NCI-H82 (cell line): ENCODE measurements at regions not wholly inside any gene's neighbourhood (a gene's known extent, or its start where the extent isn't known, plus 50 kb on each side); places are given as distances from the start of the nearest gene placed in this dataset.
A peak's percentile ranks its signal among the peaks of the same experiment; 100 is the strongest.

Experiments used
- DNase-seq: peaks from one replicate; lab custom pipeline; 2025; lab: John Stamatoyannopoulos, UW

DNA sequence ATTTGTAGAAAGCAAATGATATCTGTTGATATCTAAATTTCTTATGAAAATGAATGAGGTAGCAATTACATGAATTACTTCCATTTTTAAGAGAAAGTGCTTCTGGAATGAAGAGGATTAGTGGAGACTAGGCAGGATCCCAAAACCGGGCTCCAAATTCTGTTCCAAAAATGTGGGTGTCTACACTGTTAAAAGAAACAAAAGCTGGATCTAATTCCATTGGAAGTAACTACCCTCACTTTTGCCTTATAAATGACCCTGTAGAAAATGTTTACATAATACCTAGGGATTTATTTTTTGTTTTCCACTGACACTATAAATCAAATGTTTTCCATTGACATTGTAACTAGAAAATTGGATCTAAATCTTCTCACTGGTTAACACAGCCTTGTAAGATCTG, 454.9 kb upstream of the JARID2 start:
- no peak for DNase-seq

DNA sequence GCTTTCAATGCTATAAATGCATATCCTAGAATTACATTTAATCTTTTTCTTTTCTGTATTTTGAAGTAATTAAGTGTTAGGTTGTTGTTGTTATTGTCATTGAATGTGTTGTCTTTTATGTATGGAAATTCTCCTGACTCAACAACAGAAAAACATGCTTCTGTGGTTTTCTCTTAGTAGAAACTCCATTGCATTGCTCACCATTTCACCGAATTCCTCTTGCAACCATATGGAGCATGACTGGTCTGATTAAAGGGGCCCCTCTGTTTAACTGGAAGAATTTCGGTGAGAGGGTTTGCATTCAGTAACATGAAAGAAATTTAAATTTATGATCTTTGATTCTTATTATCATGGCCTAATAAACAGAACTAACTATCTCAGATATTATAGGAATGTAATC, 454.3 kb upstream of the JARID2 start:
- DNase-seq: peak; percentile 37

DNA sequence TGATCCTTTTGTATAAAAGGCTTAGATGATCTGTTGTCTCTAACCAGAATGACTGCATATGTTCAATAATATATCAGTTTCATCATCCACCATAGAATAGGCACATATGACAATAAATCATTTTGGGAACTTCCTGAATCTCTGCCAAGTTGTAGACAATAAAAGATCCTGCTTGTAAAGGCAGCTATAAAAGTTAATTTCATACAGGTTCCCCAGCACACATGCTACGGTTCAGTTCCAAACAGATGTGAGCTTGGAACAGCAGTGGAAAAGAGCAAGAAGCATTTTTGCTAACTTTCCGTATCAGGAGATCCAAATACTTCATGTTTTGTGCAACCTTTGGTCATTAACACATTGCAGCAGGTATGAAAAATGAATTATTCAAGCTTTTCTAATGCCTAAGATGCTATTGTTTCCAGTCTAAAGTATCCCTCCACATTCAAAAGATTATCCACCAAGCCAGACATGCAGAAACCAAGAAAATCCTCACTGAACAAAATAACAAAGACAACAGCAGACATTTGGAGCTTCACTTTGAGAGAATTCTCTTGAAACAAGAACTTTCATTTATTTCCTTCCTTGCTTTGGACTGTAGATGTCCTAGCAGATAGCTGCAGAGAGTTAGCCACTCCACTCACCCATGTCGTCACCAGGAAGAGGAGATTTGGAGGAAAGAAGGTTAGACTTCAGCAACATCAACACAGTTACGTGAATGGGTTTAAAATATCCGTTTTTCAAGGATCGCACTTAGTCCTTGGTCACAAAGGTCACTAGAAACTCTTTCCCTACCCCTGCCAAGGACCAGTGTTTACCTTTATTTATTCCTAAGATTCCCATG, 453.5 kb upstream of the JARID2 start:
- no peak for DNase-seq

DNA sequence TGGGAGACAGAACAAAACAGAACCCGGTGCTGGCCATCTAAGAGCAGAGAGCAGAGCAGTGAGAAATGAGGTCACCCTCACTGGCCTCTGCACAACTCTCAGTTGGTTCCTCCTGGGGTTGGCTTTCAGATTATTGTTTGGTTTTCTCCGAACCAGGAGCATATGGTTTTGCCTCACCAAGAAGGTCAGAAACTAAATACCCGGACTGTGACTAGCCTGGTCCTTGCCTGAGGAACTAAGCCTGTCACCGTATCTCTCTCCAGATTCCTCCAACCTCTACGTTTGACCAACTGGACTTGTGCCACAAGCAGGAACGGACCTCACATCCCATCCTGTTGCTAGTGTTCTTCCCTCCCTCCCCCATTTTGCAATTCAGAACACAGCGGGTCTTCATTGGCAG, 450.4 kb upstream of the JARID2 start:
- DNase-seq: no peak

DNA sequence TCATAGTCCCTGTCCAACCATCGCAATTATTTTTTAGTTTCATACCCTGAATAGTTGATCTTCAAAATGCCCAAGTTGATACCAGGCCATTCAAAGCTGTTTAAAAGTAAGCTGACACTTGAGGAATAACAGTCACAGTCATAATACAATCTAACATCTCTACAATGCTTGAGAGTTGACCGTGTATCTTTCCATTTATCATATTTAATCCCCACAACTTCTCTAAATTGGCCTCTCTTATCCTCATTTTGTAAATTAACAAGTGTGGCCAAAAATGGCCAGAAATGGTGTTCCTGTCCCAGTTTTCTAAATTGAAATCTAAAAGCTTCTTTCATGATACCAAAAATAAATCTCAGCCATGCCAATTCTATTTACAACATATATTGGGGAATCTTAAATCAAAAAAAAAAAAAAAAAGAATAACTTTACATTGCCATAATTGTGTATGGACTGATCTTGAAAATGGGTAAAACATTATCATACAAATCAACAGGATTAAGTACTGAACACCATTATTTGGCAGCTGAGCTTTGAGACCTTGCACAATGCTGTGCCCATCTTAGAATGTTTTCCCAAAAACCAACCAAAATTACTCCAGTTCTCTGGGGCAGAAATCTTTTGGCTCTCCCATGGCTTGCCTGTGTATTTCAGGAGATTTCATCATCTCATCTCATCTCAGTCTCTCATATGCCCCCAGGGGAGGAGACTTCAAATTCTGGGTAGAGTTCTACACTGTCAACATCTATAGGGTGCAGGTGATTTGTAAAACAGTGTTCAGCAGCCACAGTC, 448.7 kb upstream of the JARID2 start:
- peak; percentile 43 for DNase-seq

DNA sequence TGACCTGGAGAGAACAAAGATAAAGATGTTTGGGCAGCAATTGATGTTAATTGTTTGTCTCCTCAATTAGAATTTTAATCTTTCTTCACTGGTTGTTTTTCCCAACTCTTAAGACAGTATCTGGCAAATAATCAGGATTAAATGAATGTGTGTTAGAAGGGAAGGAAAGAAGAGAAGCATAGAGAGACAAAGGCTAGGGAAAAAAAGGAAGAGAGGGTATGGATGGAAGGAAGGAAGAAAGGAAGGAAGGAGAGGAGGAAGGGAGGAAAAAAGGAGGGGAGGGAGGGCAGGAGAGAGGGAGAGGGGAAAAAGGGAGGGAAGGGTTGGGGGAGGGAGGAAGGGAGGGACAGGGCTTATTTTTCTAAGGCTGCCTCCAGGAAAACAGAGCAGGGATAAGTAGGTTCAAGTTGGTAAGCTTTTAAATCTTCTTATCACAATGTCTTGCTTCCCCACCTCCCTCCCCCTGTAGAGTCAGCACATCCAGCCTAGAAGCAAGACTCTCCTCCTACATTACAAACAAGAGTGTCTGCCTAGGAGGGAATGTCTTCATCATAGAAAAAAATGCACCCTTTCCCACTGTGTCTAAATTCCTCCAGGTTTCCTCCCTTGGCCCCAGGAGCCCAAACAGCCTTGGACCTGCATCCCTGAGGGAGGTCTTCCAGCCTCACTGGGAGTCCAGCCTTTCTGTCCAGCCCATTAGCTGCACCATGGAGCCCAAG, 447.8 kb upstream of the JARID2 start:
- DNase-seq: peak; percentile 96

DNA sequence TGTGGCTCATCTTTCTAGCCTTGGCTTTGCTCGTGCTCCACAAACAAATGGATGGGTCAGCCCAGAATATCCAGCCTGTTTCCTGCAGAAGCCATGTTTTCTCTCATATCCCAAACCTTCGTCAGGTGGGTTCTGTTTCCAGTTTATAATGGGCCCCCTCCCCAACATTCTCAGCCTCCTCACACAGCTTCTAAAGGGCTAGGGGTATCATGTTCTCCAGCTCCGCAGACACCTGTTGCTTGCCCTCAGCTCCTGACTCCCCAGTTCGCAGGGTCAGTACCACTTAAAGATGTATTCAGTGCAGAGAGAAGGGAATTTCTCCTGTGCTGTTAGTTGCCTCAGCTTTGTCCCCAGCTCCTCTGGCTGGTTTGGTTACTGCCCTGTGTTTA, 447.3 kb upstream of the JARID2 start:
- no peak for DNase-seq

DNA sequence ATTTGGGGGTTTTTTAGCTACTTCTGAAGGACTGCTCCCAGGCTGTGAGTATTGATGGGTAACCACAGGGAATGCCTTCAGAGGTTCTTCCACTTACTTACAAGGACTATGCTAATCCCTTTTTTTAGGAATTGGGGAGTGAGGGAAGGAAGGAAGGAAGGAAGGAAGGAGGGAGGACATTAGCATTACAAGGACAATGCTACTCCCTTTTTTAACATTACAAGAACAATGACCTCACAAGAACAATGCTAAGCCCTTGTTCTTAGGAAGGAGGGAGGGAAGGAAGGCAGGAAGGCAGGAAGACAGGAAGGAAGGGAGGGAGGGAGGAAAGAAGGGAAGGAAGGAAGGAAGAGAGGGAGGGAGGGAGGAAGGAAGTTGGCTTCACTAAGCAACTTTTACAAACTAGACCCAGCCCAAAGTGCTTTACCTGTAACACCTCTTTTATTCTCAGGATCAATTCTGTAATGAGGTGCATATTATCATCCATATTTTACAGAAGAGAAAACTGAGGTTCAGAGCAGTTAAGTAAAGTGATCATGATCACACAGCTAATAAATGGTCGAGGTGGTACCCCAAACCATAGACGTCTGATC, 446.8 kb upstream of the JARID2 start:
- DNase-seq: no peak

DNA sequence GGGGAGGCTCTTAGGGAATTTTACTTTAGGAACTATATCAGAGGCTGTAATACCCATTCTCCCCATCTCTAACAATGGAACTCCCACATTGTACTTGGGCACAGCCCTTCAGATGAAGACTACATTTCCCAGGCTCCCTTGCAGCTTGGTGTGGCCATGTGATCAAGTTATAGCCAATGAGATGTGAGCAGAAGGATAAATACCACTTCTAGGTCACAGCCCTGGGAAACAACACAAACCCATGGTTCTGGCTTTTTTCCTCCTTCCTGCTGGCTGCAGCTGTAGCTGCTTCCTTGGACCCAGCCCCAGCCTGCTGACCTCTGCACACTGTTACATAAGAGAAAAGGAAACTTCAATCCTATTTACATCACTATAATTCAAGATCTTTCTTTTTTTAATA, 445.9 kb upstream of the JARID2 start:
- DNase-seq: peak; percentile 94

DNA sequence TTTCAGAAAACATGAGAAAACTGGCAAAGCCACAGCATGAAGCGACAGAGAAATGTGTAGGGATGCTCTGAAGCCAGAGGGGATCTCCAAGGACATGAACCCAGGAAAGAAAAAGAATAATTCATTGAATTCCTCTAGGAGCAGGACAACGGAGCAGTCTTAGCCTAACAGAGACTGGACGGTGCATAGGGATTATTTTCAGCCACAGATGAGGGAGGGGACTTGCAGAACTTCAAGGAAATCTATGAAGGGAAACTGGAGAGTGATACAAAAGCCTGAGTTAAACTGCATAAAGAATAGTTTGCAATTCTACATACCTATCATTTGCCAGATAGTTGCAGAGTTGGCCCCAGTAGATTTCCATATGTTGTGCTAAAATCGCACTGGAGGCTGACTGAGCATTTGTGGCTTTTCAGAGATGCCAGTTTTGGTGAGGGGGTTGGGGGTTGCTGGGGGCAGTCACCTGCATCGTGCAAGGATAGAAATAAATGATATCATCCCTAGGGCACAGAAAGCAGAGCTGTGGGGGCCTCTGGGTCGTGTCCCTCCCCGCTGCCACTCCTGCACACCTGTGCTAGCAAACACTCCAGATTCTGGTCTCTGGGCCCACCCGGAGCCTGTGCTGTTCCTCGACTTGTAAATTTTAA, 443.2 kb upstream of the JARID2 start:
- no peak for DNase-seq

DNA sequence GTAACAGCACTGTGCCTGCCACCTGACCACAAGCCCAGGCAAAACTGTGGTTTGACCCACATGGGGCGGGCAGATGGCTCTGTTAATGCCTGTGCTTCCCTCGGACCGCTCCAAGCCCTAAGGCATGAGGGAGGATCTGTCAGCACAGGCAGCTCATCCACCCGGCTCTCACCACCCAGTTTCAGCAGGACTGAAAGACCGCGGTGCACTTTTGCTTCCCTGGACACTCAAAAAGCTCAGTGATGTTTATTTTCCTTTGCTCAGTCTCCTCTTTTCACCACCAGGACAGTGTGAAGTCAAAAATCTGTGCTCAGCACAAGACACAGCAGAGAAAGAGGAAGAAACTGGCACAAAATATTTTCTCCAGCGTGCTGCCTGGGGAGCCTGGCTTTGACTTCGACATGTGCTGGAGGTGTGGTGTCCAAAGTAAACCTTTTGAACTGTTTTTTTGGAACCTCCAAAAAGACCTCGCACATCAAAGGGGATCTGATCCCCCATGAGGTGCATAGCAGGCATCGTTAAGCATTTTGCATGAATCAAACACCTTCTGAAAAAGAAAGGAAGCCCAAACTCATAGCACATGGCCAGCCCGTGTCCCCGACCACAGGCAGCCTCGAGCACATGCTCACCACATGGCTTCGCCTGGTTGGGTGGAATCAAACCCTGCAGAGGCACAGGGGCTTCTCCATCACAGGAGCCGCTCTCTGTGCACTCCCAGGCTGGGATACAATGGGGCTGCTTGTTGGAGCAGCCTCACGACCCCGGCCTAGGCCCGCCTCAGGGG, 441.7 kb upstream of the JARID2 start:
- peak; percentile 57 for DNase-seq

DNA sequence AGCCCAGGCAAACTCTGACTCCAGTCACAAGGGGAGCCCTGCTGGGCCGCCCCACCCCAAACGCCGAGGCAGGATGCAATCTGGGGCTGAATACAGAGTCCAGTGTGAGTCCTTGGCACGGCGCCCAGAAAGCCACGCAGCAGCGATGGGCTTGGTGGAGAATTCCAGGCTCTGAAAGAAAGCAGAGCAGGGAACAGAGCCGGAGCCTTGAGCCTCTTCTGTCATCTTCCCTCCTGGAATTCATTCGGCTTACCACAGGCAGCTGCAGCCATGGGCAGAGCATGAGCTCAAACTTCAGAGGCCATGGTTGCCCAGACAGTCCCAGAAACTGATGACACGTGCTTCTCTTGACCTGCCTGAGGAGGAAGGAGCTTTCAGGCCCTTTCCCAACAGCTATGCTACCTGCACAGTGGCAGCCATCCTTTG, 441.1 kb upstream of the JARID2 start:
- peak; percentile 21 for DNase-seq

DNA sequence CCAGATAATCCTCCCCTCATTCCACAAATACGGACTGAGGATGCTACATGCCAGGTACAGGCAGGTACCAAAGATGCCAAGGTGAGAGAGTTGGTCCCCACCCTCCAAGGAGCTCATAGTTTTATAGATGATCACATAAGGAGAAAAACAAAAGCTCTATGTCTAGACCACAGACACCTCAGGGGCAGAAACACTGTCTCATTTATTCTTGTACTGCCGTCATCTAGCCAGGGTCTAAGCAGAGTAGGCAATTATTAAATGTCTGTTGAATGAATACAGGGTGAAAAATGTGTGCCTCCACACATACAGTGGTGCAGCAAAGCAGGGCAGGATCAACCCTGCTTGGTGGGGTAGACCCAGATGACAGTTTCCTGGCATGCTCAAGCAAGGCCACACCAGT, 439.8 kb upstream of the JARID2 start:
- DNase-seq: no peak

DNA sequence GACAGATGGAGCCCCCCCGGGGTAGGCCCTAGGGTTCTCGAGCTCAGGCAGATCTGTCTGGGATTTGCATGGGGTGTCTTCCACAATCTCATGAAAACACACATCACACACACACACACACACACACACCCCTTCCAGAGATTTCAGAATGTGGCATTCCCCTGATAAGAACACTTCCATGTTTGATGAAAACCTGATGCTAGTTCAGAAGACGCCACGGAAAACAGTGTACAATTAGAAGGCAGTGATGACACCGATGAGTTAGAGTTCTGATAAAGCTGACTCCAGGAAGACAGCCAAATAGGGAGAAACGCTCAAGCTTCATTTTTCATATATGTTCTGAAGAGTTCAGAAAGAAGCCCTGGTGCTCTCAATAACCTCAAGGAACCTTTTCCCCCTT, 438.7 kb upstream of the JARID2 start:
- DNase-seq: no peak

DNA sequence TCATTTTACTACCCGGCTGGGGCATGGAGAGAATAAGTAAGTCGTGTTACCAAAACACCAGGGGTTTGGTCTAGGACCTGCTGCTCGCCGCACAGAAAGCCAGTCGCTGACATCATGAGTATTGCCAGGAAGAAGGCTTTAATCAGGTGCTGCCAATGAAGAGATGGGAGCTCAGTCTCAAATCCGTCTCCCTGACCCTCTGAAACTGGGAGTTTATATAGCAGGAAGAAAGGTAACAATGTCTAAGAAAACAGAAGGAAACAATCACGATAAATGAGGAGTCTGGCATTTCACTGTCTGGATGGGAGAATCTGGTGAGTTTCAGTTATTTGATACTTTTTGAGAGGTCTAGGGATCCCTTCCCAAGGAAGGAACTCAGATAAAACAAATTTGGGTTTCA, 437.9 kb upstream of the JARID2 start:
- no peak for DNase-seq

DNA sequence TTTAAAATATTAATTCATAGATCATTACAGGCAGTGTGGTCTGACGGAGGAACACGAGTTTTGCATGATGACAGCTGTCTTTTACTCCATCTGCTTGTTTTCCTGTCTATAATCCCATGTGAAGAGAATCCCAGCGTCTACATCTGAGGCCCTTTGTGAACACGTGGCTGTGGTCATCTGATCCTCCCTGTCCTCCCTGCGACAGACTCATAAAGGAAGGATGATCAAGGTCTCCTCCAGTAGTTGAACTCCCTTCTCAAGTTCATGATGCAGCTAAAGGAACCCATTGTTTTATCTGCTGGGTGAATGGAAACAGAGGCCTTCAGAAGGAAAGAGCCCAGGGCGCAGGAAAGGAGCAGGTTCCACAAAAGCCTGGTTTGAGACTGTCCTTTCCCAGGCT, 435.8 kb upstream of the JARID2 start:
- peak; percentile 90 for DNase-seq

DNA sequence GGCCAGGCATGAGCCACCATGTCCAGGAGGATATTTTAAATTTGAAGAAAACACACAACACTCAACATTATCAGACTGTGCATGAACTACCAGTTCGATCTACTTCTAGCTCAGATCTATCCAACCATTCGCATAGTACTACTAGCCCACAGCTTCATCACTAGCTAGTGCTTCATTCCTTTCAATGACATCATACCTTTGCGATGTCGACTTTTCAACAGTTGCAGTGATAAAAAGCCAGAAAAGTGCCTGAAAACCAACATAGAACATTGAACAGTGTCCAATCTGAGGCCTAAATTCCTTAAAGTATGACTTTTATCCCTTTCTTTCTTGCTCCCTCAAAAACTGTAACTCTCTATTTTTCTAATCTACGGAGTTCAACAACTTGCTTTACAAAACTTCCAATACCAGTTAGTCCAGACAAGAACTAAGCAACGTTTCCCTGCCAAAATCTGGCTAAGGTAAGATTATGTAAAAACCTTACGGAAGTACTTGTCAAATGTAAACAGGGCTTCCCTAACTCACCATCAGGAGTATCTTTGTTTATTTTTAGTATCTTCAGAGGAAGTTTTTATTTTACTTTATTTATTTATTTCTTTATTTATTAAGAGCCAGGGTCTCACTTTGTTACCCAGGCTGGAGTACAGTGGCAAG, 434.0 kb upstream of the JARID2 start:
- no peak for DNase-seq

DNA sequence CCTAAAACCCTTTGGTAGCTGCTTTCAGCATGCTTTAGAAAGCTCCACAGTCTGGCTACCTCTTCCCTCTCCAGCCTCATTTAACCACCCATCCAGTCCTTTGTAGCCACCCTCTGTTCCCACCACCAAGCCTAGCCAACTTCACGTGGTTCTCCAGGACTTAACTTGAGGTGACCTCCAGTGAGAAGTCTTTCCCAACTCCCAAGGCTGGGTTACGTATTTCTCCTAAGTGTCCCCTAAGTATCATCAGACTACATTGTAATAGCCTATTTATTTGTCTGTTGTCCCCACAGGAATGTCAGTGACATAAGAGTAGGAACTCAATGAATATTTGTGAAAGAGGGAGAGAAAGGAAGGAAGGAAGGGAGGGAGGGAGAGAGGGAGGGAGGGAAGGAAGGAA, 431.9 kb upstream of the JARID2 start:
- DNase-seq: no peak

DNA sequence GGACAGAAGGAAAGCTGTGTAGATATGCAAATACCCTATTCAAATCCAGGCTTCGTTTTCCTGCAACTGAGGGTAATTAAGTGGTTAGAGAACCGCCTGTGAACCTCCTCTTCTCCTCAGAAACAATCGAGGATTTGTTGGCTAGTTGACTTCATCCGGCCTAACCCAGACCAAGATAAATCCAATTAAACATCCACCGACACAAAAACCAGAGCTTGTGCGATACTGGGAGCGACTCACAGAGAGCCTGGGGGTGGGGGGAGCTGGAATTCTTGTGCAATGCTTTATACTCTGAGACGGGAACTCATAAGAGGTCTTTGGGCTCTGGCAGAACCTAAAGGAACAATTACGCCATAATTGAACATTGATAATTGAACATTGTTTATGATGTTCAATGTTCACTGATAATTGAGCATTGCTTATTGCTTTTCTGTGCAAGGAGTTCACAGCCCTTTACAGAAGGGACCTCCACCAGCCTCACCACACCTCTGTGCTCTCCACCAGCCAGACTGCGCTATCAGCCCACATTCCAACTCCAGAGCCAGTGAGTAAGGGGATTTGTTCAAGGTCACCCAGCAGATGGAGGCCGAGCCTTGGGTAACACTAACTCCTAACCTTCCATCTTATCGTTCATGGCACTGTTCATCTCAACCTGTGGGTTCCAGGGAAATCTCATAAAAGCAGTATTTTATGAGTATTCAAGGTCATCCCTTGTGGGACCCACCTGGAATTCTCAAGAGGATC, 429.6 kb upstream of the JARID2 start:
- peak; percentile 97 for DNase-seq

DNA sequence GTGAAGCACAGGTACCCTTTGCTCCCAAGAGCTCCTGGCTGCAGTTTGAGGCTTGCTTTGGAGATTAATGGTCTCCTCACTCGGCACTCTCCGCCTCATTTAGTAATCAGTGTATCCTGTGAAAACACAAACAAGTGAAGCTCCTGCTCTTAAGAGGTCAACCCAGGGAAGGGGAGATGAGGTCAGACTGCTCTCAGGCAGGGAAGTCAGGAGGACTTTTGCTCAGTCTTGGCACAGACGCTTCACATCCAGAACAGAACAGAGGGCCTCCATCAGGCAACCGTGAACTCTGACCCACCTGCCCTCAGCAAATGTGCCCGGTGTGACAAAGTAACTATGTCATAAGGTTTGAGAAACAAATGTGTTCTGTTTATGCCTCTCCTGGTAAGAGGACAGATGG, 428.8 kb upstream of the JARID2 start:
- DNase-seq: peak; percentile 75
